Mesendoderm (in vitro differentiated cells): ENCODE measurements at regions not wholly inside any gene's neighbourhood (a gene's known extent, or its start where the extent isn't known, plus 50 kb on each side); places are given as distances from the start of the nearest gene placed in this dataset.
"Not testable (repeated sequence)": the region's sequence is repeated elsewhere in the genome, so short reads cannot be mapped to it uniquely, and the experiment has no call there.

Experiments
- DNase-seq: peaks from one replicate; pipeline ENCODE4 v3.0.0; 2013
- H2AK5ac ChIP-seq: 2 replicates; pipeline ENCODE4 v1.6.1; 2013; ENCODE audit warnings: low read length, inconsistent platforms
- H2BK120ac ChIP-seq: 2 replicates; pipeline ENCODE4 v1.6.1; 2013; ENCODE audit warnings: low read depth, mild to moderate bottlenecking, low read length, moderate library complexity, mixed read lengths
- H2BK15ac ChIP-seq: replicated peaks from 2 replicates; pipeline ENCODE4 v1.6.1; 2013; ENCODE audit warnings: low read depth, mild to moderate bottlenecking, moderate library complexity
- H2BK5ac ChIP-seq: 2 replicates; pipeline ENCODE4 v1.6.1; 2013; ENCODE audit warnings: low read length, inconsistent platforms
- H3K18ac ChIP-seq: 2 replicates; pipeline ENCODE4 v1.6.1; 2013; ENCODE audit warnings: mild to moderate bottlenecking, low read length, mixed read lengths
- H3K23ac ChIP-seq: one replicate; pipeline ENCODE4 v1.6.1; 2013; ENCODE audit warnings: low read length
- H3K27ac ChIP-seq: 2 replicates; pipeline ENCODE4 v1.5.1; 2013; ENCODE audit warnings: low read depth, mild to moderate bottlenecking, inconsistent platforms, low read length, moderate library complexity
- H3K27me3 ChIP-seq: 2 replicates; pipeline ENCODE4 v1.6.1; 2013; ENCODE audit warnings: low read length, control low read depth, mild to moderate bottlenecking, inconsistent platforms; ENCODE audit not compliant: insufficient read depth, poor library complexity
- H3K36me3 ChIP-seq: 2 replicates; pipeline ENCODE4 v1.6.1; 2013; ENCODE audit warnings: low read length, inconsistent platforms; ENCODE audit not compliant: control insufficient read depth, insufficient read depth
- H3K4ac ChIP-seq: one replicate; pipeline ENCODE4 v1.6.1; 2013; ENCODE audit warnings: low read depth, mild to moderate bottlenecking, low read length, moderate library complexity
- H3K4me1 ChIP-seq: 2 replicates; pipeline ENCODE4 v1.6.1; 2013; ENCODE audit warnings: low read depth, low read length, inconsistent platforms; ENCODE audit not compliant: control insufficient read depth
- H3K4me2 ChIP-seq: 2 replicates; pipeline ENCODE4 v1.6.1; 2013; ENCODE audit warnings: low read length
- H3K4me3 ChIP-seq: 2 replicates; pipeline ENCODE4 v1.5.1; 2013; ENCODE audit warnings: mild to moderate bottlenecking, low read length
- H3K56ac ChIP-seq: one replicate; pipeline ENCODE4 v1.6.1; 2013; ENCODE audit warnings: low read length
- H3K79me1 ChIP-seq: 2 replicates; pipeline ENCODE4 v1.6.1; 2013; ENCODE audit warnings: low read length, inconsistent platforms
- H3K79me2 ChIP-seq: 2 replicates; pipeline ENCODE4 v1.6.1; 2013; ENCODE audit warnings: mild to moderate bottlenecking, low read length; ENCODE audit not compliant: control insufficient read depth, insufficient read depth
- H3K9ac ChIP-seq: 2 replicates; pipeline ENCODE4 v1.6.1; 2013; ENCODE audit warnings: low read length, inconsistent platforms
- H4K5ac ChIP-seq: one replicate; pipeline ENCODE4 v1.6.1; 2013; ENCODE audit warnings: low read length
- H4K8ac ChIP-seq: one replicate; pipeline ENCODE4 v1.6.1; 2013; ENCODE audit warnings: low read depth, mild to moderate bottlenecking, control low read depth, low read length, moderate library complexity
- WGBS: extraction: QIAGEN DNeasy Blood & Tissue Kit; methylation state at CpG from one replicate; pipeline ENCODE4 v1.1.7; 2013; ENCODE audit warnings: low lambda C conversion rate, missing lambda C conversion rate; ENCODE audit not compliant: insufficient coverage; ENCODE audit errors: extremely low coverage; 5-methylcytosine and 5-hydroxymethylcytosine counted together

DNA sequence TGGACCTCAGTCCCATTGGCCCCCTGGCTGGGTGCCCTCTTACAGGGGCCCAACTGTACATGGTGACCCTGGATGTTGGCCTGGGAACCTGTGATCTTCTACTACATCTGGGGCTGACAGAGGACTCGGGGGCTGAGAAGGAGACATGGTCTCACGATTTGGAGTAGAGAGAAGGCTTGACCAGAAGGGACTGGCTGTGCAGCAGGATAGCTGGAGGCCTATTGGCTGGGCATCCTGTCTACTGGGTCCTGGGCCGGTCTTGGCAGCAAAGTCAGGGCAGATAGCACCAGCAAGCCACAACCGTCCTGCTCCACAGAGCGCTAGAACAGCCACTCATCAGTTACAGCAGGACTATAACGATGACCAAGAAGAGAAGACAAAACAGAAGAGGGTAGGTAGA lies 66.4 kb upstream of the PLGLB1 start:
- H3K56ac ChIP-seq, H3K27me3 ChIP-seq, H2BK5ac ChIP-seq, H4K5ac ChIP-seq, H3K36me3 ChIP-seq, H2BK120ac ChIP-seq, H4K8ac ChIP-seq, H3K4ac ChIP-seq, H2AK5ac ChIP-seq, H3K23ac ChIP-seq, H3K27ac ChIP-seq, H3K4me2 ChIP-seq, H3K4me3 ChIP-seq, H3K79me2 ChIP-seq, H3K18ac ChIP-seq, H3K9ac ChIP-seq, H2BK15ac ChIP-seq, H3K4me1 ChIP-seq, DNase-seq, H3K79me1 ChIP-seq: not testable (repeated sequence)
- WGBS, result no CpG with 5 or more reads among the region's 6 CpGs

DNA sequence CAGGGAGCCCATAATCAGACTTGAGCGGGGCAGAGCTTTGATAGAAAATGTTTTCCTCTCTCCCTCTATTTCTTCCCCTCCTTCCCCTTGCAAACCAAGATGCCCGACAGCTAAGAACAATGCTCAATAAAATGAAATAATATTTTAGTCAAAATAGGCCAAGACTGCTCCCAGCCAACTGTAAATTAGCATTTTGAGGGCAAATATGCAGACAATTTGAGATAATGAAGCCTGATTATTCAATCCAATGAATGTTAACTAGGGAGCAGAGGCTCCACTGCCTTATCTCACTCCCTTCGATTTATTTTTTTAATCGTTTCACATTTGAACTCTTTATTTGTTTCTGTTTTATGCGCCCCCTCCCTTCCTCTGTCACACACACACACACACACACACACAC lies 67.8 kb upstream of the PLGLB1 start:
- not testable (repeated sequence) for H3K79me2 ChIP-seq, H3K4me2 ChIP-seq, H3K79me1 ChIP-seq, H3K4me3 ChIP-seq, H3K23ac ChIP-seq, H3K27me3 ChIP-seq, H3K36me3 ChIP-seq, DNase-seq, H2AK5ac ChIP-seq, H3K27ac ChIP-seq, H3K9ac ChIP-seq, H3K4me1 ChIP-seq, H3K4ac ChIP-seq, H2BK5ac ChIP-seq, H2BK120ac ChIP-seq, H3K18ac ChIP-seq, H3K56ac ChIP-seq, H4K8ac ChIP-seq, H4K5ac ChIP-seq, H2BK15ac ChIP-seq
- WGBS, result no CpG with 5 or more reads among the region's 5 CpGs

DNA sequence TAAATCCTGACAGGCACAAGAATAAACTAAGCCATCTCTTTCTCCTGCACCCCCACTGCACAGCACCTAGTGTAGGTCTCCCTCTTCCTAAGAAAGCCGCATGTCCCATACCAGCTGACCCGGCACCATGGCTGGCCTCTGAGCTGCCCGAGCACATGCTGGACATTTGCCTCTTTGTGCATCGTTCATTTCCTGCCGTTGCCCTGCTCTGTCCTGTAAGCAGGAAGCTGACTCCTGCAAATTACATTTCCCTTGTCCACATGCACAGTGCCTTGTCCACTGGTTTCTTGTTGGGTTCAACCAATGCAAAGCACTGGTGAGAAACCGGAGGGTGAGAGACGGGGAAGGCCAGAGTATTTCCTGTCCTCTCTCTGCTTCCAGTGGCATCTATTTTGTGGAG lies 71.6 kb upstream of the PLGLB1 start:
- H3K36me3 ChIP-seq, H3K23ac ChIP-seq, H4K8ac ChIP-seq, H2BK120ac ChIP-seq, H3K4me2 ChIP-seq, H2BK15ac ChIP-seq, H3K4me3 ChIP-seq, H3K27me3 ChIP-seq, H3K18ac ChIP-seq, H3K4ac ChIP-seq, H2BK5ac ChIP-seq, H3K9ac ChIP-seq, DNase-seq, H3K4me1 ChIP-seq, H3K27ac ChIP-seq, H2AK5ac ChIP-seq, H3K79me2 ChIP-seq, H3K79me1 ChIP-seq, H3K56ac ChIP-seq, H4K5ac ChIP-seq: not testable (repeated sequence)
- WGBS, result no CpG with 5 or more reads among the region's 7 CpGs

DNA sequence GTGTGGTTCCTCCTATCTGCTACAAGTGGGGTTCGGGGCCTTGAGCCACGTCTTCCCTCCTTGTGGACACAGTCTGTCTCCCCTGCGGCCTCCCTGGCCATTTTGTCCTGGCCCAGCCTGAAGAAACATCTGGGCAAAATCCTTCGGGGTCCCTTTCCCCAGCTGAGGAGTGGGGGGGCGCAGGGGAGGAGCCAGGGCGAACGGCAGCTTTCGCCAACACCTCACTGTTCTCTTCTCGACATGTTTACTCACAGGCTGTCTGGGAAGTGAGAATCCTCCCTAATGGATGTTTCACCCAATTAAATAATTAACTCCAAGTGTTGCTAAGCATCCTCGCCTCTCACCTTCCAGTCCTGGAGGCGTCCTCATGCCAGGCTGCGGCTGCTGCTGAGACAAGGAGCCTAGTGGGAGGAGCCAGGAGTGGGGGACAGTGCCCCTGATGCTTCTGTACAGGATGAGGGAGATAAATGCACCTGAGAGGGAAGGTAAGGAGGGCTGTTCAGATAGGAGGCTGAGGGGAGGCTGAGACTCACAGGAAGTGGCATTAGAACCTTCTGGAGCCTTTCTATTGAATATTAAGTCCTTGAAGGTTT lies 72.4 kb upstream of the PLGLB1 start:
- not testable (repeated sequence) for H3K4me1 ChIP-seq, H3K27me3 ChIP-seq, H3K36me3 ChIP-seq

DNA sequence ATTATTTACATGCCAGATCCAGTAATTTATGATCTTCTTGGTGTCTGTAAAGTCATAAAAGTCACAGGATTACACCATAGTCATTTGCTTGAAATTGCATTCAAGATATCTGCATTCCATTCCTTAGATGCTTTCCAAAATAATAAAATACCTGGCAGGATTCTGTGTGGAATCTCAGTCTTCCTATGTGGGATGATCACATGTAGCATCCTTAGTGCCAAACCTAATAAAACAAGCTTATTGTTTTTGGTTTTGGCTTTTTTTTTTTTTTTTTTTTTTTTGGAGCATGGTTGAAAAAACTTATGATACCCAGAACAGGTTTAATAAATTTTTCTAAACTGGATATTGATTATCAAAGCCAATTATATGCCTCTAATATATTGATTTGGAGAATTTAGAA lies 74.2 kb upstream of the PLGLB1 start:
- not testable (repeated sequence) for H3K36me3 ChIP-seq, H2AK5ac ChIP-seq, H3K23ac ChIP-seq, H3K18ac ChIP-seq, H3K27me3 ChIP-seq, H3K4ac ChIP-seq, H2BK5ac ChIP-seq, H2BK120ac ChIP-seq, H4K5ac ChIP-seq, H3K56ac ChIP-seq, H3K79me1 ChIP-seq, H3K4me2 ChIP-seq, H3K79me2 ChIP-seq, H3K27ac ChIP-seq, H3K4me1 ChIP-seq, DNase-seq, H4K8ac ChIP-seq, H3K4me3 ChIP-seq, H2BK15ac ChIP-seq, H3K9ac ChIP-seq

More for the DNA sequence above, 72.4 kb upstream of the PLGLB1 start:
- H3K79me2 ChIP-seq, H4K5ac ChIP-seq, H2BK5ac ChIP-seq, DNase-seq, H3K4me2 ChIP-seq, H3K18ac ChIP-seq, H3K27ac ChIP-seq, H3K56ac ChIP-seq, H3K23ac ChIP-seq, H3K4me3 ChIP-seq, H2BK15ac ChIP-seq, H4K8ac ChIP-seq, H3K9ac ChIP-seq, H2BK120ac ChIP-seq, H3K79me1 ChIP-seq, H2AK5ac ChIP-seq, H3K4ac ChIP-seq: not testable (repeated sequence)
- WGBS, result no CpG with 5 or more reads among the region's 12 CpGs

DNA sequence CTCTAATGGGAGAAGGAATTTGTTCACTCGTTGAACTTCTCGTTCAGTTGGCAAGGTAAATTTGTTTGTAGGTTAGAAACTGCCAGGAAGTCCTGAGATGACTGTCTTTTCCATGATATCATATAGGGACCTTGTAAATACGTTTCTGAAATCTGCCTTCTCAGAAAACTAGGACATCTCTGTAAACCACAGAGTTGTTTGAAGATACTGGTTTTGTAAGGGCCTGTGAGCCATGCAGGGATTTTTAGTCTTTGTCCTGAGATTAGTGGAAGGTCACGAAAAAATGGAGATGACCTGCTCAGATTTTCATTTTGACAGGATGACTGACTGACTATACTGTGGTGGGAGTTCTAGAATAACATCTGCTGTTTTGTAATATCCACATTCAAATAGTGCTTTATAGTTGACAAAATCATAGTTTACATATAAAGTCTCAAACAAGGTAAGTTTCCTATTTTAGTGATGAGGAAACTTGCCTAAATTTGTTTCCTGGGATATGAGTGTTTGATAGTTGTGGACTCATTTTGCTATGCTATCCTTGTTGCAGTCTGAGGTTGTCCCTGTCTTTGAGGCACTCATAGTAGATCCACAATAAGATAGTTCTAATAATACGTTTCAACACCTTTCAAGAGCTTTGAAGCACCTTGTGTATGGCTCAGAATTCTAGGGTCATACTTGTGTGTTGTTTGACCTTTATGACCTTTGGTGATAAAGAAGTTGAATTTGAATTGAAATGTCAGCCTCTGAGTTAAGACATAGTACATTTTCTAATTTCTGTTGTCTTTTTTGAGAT lies 107.3 kb upstream of the PLGLB1 start:
- not testable (repeated sequence) for H3K79me1 ChIP-seq, DNase-seq, H3K4me2 ChIP-seq, H3K79me2 ChIP-seq, H3K27me3 ChIP-seq, H3K23ac ChIP-seq, H2BK15ac ChIP-seq, H3K4me3 ChIP-seq, H3K9ac ChIP-seq, H3K36me3 ChIP-seq, H3K27ac ChIP-seq, H4K5ac ChIP-seq, H3K18ac ChIP-seq, H2BK5ac ChIP-seq, H2BK120ac ChIP-seq, H3K56ac ChIP-seq, H3K4ac ChIP-seq, H2AK5ac ChIP-seq, H4K8ac ChIP-seq, H3K4me1 ChIP-seq
- WGBS, result no CpG with 5 or more reads among the region's 5 CpGs
